HCT116 (cell line): ENCODE measurements at regions not wholly inside any gene's neighbourhood (a gene's known extent, or its start where the extent isn't known, plus 50 kb on each side); places are given as distances from the start of the nearest gene placed in this dataset.

ENCODE experiments used
- ATAC-seq: fragments of 200-7000 bp; cut with Tn5 transposase; 2 replicates; pipeline ENCODE4 v1.9.1; 2020; ENCODE audit warnings: mild to moderate bottlenecking, moderate library complexity
- BruUV-seq: library from RNA; stranded (reverse); fragments of 400-500 nt; replicated peaks from 2 replicates; lab custom pipeline; 2021; lab: Mats Ljungman, UMichigan
- CTCF ChIA-PET: fragments of 300-600 bp; sonication (Branson Sonifier 250); formaldehyde crosslinking; loops from one replicate; lab custom pipeline; 2021; ENCODE audit warnings: antibody characterized with exemption; lab: Charles Lee
- POLR2A ChIA-PET: fragments of 300-600, 350-600 bp; sonication (Branson Sonifier 250); formaldehyde crosslinking; loops from one replicate; lab custom pipeline; 2021; ENCODE audit warnings: antibody characterized with exemption; lab: Charles Lee
- RAD21 ChIA-PET, 2 experiments: fragments of 300-600 bp; sonication (Branson Sonifier 250); formaldehyde crosslinking; loops; one replicate each; lab custom pipeline; 2023; ENCODE audit warnings: low total read pairs in 2 of 2; ENCODE audit not compliant: uncharacterized antibody in 2 of 2, unreplicated experiment in 2 of 2, low non-redundant PET in 1 of 2; lab: Charles Lee
- DNase-seq: peaks from one replicate; pipeline ENCODE4 v3.0.0-alpha.2; 2010; ENCODE audit warnings: low read depth, low spot score
- H2AFZ ChIP-seq: fragments of 200-600 bp; shearing (Covaris generic), sonication (generic); 2 replicates; pipeline ENCODE4 v1.6.1; 2017; ENCODE audit warnings: low read depth, mixed run types, mixed read lengths, antibody characterized with exemption, low read length; ENCODE audit not compliant: poor library complexity, severe bottlenecking
- H3K27ac ChIP-seq: 2 replicates; pipeline ENCODE4 v1.5.1; 2012; ENCODE audit warnings: low read depth, low read length
- H3K27me3 ChIP-seq: fragments of 200-600 bp; sonication (generic); 2 replicates; pipeline ENCODE4 v1.6.1; 2016; ENCODE audit warnings: mixed run types, low read length, mixed read lengths; ENCODE audit not compliant: insufficient read depth
- H3K36me3 ChIP-seq, 2 experiments: fragments of 200-500 bp in 1 of 2; fragments of 200-600 bp in 1 of 2; sonication (Bioruptor generic) in 1 of 2; sonication (generic) in 1 of 2; 2 replicates each; pipeline versions ENCODE4 v1.5.1 to v1.6.1; 2014 to 2016; ENCODE audit warnings: low read length in 2 of 2, inconsistent platforms in 1 of 2, mixed read lengths in 1 of 2, mixed run types in 1 of 2; ENCODE audit not compliant: insufficient read depth in 2 of 2, control insufficient read depth in 1 of 2
- H3K4me1 ChIP-seq, 2 experiments: fragments of 200-600 bp in 1 of 2; sonication (generic) in 1 of 2; 2 replicates each; pipeline versions ENCODE4 v1.5.1 to v1.6.1; 2012 to 2017; ENCODE audit warnings: low read length in 2 of 2, inconsistent platforms in 1 of 2, mild to moderate bottlenecking in 1 of 2, mixed read lengths in 1 of 2, mixed run types in 1 of 2, moderate library complexity in 1 of 2; ENCODE audit not compliant: insufficient read depth in 2 of 2, control insufficient read depth in 1 of 2
- H3K4me2 ChIP-seq: fragments of 200-600 bp; sonication (generic); 2 replicates; pipeline ENCODE4 v1.6.1; 2017; ENCODE audit warnings: mixed run types, low read length, mixed read lengths
- H3K4me3 ChIP-seq, 2 experiments: fragments of 200-600 bp in 1 of 2; sonication (generic) in 1 of 2; replicated peaks in 1 of 2; 2 replicates each; pipeline ENCODE4 v1.5.1; 2011 to 2016; ENCODE audit warnings: low read length in 2 of 2, control low read depth in 1 of 2, low read depth in 1 of 2, mild to moderate bottlenecking in 1 of 2, mixed read lengths in 1 of 2, mixed run types in 1 of 2
- H3K79me2 ChIP-seq: fragments of 200-600 bp; sonication (generic); 2 replicates; pipeline ENCODE4 v1.6.1; 2017; ENCODE audit warnings: mild to moderate bottlenecking, mixed run types, low read length, moderate library complexity, mixed read lengths; ENCODE audit not compliant: insufficient read depth
- H3K9ac ChIP-seq: fragments of 200-600 bp; sonication (generic); 2 replicates; pipeline ENCODE4 v1.6.1; 2016; ENCODE audit warnings: low read length, mixed read lengths
- H3K9me2 ChIP-seq: fragments of 200-600 bp; sonication (generic), shearing (Covaris generic); 2 replicates; pipeline ENCODE4 v1.6.1; 2017; ENCODE audit warnings: mixed run types, mild to moderate bottlenecking, moderate library complexity; ENCODE audit not compliant: insufficient read depth
- H3K9me3 ChIP-seq, 2 experiments: fragments of 200-500 bp in 1 of 2; fragments of 200-600 bp in 1 of 2; sonication (Bioruptor generic) in 1 of 2; sonication (generic) in 1 of 2; 2 replicates each; pipeline ENCODE4 v1.6.1; 2014 to 2017; ENCODE audit warnings: low read length in 2 of 2, mixed read lengths in 2 of 2, inconsistent platforms in 1 of 2, low read depth in 1 of 2, mild to moderate bottlenecking in 1 of 2, mixed run types in 1 of 2, moderate library complexity in 1 of 2; ENCODE audit not compliant: control insufficient read depth in 1 of 2, insufficient read depth in 1 of 2
- H4K20me1 ChIP-seq: fragments of 200-600 bp; sonication (generic), shearing (Covaris generic); 2 replicates; pipeline ENCODE4 v1.6.1; 2017; ENCODE audit warnings: mixed run types, mild to moderate bottlenecking, moderate library complexity; ENCODE audit not compliant: insufficient read depth
- ATF3 ChIP-seq: IDR thresholded peaks from 2 replicates; pipeline ENCODE4 v1.6.1; 2012
- CBX3 ChIP-seq: IDR thresholded peaks from 2 replicates; pipeline ENCODE4 v1.6.1; 2012; ENCODE audit warnings: low read depth
- CEBPB ChIP-seq: IDR thresholded peaks from 2 replicates; pipeline ENCODE4 v1.6.1; 2012; ENCODE audit warnings: low read depth
- CTCF ChIP-seq, 3 experiments: fragments of 200-600 bp in 1 of 3; sonication (generic) in 1 of 3; IDR thresholded peaks in 2 of 3; conservative IDR thresholded peaks in 1 of 3; 2 replicates each; pipeline ENCODE4 v1.5.1; 2012 to 2017; ENCODE audit warnings: low read depth in 2 of 3, low read length in 2 of 3, antibody characterized with exemption in 1 of 3, borderline replicate concordance in 1 of 3, control low read depth in 1 of 3, mild to moderate bottlenecking in 1 of 3, mixed read lengths in 1 of 3, mixed run types in 1 of 3, moderate library complexity in 1 of 3; ENCODE audit not compliant: insufficient read depth in 1 of 3
- EGR1 ChIP-seq: IDR thresholded peaks from 2 replicates; pipeline ENCODE4 v1.6.1; 2012; ENCODE audit warnings: low read depth
- ELF1 ChIP-seq: IDR thresholded peaks from 2 replicates; pipeline ENCODE4 v1.6.1; 2012; ENCODE audit warnings: low read depth, borderline replicate concordance
- EZH2 ChIP-seq: fragments of 200-600 bp; sonication (generic); IDR thresholded peaks from 2 replicates; pipeline ENCODE4 v1.6.1; 2017; ENCODE audit warnings: antibody characterized with exemption, mixed run types
- EZH2phosphoT487 ChIP-seq: fragments of 200-600 bp; IDR thresholded peaks from 2 replicates; pipeline ENCODE4 v1.6.1; 2018; ENCODE audit warnings: antibody characterized with exemption, borderline replicate concordance
- FOSL1 ChIP-seq: IDR thresholded peaks from 2 replicates; pipeline ENCODE4 v1.6.1; 2012; ENCODE audit warnings: low read depth
- MAX ChIP-seq: IDR thresholded peaks from 2 replicates; pipeline ENCODE4 v1.6.1; 2012
- POLR2A ChIP-seq: IDR thresholded peaks from 2 replicates; pipeline ENCODE4 v1.7.0; 2011; ENCODE audit warnings: borderline replicate concordance; ENCODE audit not compliant: insufficient read depth, insufficient read length; ENCODE audit errors: extremely low read depth
- POLR2AphosphoS5 ChIP-seq: IDR thresholded peaks from 2 replicates; pipeline ENCODE4 v1.6.1; 2011; ENCODE audit warnings: mild to moderate bottlenecking, low read depth, low read length, moderate library complexity
- RAD21 ChIP-seq: IDR thresholded peaks from 2 replicates; pipeline ENCODE4 v1.6.1; 2012; ENCODE audit warnings: low read depth, mild to moderate bottlenecking
- REST ChIP-seq: IDR thresholded peaks from 2 replicates; pipeline ENCODE4 v1.6.1; 2012; ENCODE audit warnings: low read depth
- SP1 ChIP-seq: IDR thresholded peaks from 2 replicates; pipeline ENCODE4 v1.6.1; 2012; ENCODE audit warnings: low read depth
- TCF7L2 ChIP-seq: IDR thresholded peaks from 2 replicates; pipeline ENCODE4 v1.7.0; 2011; ENCODE audit warnings: borderline replicate concordance, inconsistent platforms; ENCODE audit not compliant: insufficient read depth, insufficient read length; ENCODE audit errors: extremely low read depth
- YY1 ChIP-seq: IDR thresholded peaks from 2 replicates; pipeline ENCODE4 v1.6.1; 2011; ENCODE audit warnings: low read length, low read depth, moderate library complexity, mild to moderate bottlenecking; ENCODE audit not compliant: insufficient replicate concordance; ENCODE audit errors: extremely low read depth
- ZBTB33 ChIP-seq: IDR thresholded peaks from 2 replicates; pipeline ENCODE4 v1.6.1; 2011; ENCODE audit warnings: mild to moderate bottlenecking, low read length, moderate library complexity; ENCODE audit not compliant: insufficient replicate concordance; ENCODE audit errors: extremely low read depth
- ZFX ChIP-seq: fragments of 450-650 bp; IDR thresholded peaks from 2 replicates; pipeline ENCODE4 v1.6.1; 2017
- ZNF274 ChIP-seq: fragments of 200-500 bp; sonication (Bioruptor generic); IDR thresholded peaks from 2 replicates; pipeline ENCODE4 v1.6.1; 2014; ENCODE audit warnings: mild to moderate bottlenecking, low read depth, low read length, inconsistent platforms
- intact Hi-C: fragments of 100-400 bp; cut with micrococcal nuclease; formaldehyde crosslinking; loops from 2 replicates; pipeline ENCODE4 v1.10.0; 2022

GRCh38 chr19:31961191-31961590 is 384.2 kb upstream of the ZNF507 start:
- BruUV-seq = no TSS peak
- H3K9me2 ChIP-seq = no peaks in the 10 kb centered on the region
- H3K27ac ChIP-seq = no peak overlapping the region
- H4K20me1 ChIP-seq = no peaks in the 10 kb centered on the region
- ChIA-PET POLR2A (no interaction called here), RAD21 (no interaction called here), CTCF (no interaction called here)
- no peak overlapping the region for H3K4me3 ChIP-seq
- intact Hi-C loops = no loop called here
- H2AFZ ChIP-seq = no peak overlapping the region
- no peak for DNase-seq
- peaks cover under 1 to 40% of the 10 kb centered on the region in 2 experiments; a peak in 2 of 4 replicates for H3K9me3 ChIP-seq
- H3K4me1 ChIP-seq = no peaks in the 10 kb centered on the region
- no peaks in the 10 kb centered on the region for H3K27me3 ChIP-seq
- H3K9ac ChIP-seq = no peak overlapping the region
- ATAC-seq = no peak
- H3K36me3 ChIP-seq = no peaks in the 10 kb centered on the region
- H3K4me2 ChIP-seq = no peak overlapping the region
- H3K79me2 ChIP-seq = no peaks in the 10 kb centered on the region
- no peak for TF ChIP-seq RAD21
- TF ChIP-seq CTCF (IDR thresholded peaks at IDR 0.05 in 2 of 3, conservative IDR thresholded peaks at IDR 0.05 in 1 of 3; ENCODE audit: borderline replicate concordance in 1 of 3, insufficient read depth in 1 of 3, low read depth in 2 of 3, low read length in 2 of 3) = no peak
- TF ChIP-seq FOSL1 = no peak
- no peak for TF ChIP-seq ZFX
- TF ChIP-seq MAX = no peak
- no peak for TF ChIP-seq SP1
- no peak for TF ChIP-seq EGR1
- no peak for TF ChIP-seq ATF3
- no peak for TF ChIP-seq REST
- no peak for TF ChIP-seq POLR2AphosphoS5
- TF ChIP-seq ELF1 = no peak
- no peak for TF ChIP-seq EZH2
- no peak for TF ChIP-seq TCF7L2
- no peak for TF ChIP-seq POLR2A
- no peak for TF ChIP-seq ZNF274
- no peak for TF ChIP-seq EZH2phosphoT487
- no peak for TF ChIP-seq CEBPB
- TF ChIP-seq YY1 = no peak
- TF ChIP-seq CBX3 = no peak
- no peak for TF ChIP-seq ZBTB33
